GM12873 (cell line): ENCODE measurements at regions not wholly inside any gene's neighbourhood (a gene's known extent, or its start where the extent isn't known, plus 50 kb on each side); places are given as distances from the start of the nearest gene placed in this dataset.

Experiments used
- CTCF ChIP-seq: IDR thresholded peaks from 2 replicates; pipeline ENCODE4 v1.5.1; 2012; ENCODE audit warnings: low read depth, mild to moderate bottlenecking, moderate library complexity, low read length, control low read depth; ENCODE audit not compliant: insufficient read depth; ENCODE audit errors: missing control alignments

- no peak for TF ChIP-seq CTCF
Measured at GRCh38 chr16:17015702-17016101, 455.1 kb downstream of the XYLT1 start.

GRCh38 chr16:17017442-17017841 lies 453.3 kb downstream of the XYLT1 start:
- no peak for TF ChIP-seq CTCF

- TF ChIP-seq CTCF, result no peak
Measured at GRCh38 chr16:17018585-17018939, 452.2 kb downstream of the XYLT1 start.

GRCh38 chr16:17019366-17019765 lies 451.4 kb downstream of the XYLT1 start:
- TF ChIP-seq CTCF, result no peak

GRCh38 chr16:17023606-17024005 lies 447.2 kb downstream of the XYLT1 start:
- no peak for TF ChIP-seq CTCF

- no peak for TF ChIP-seq CTCF
Measured at GRCh38 chr16:17024514-17024913, 446.2 kb downstream of the XYLT1 start.

- TF ChIP-seq CTCF, result no peak
Measured at GRCh38 chr16:17026600-17027242, 444.0 kb downstream of the XYLT1 start.

GRCh38 chr16:17027488-17028129 lies 443.2 kb downstream of the XYLT1 start:
- no peak for TF ChIP-seq CTCF
